SKM-1 (cell line): ENCODE measurements at regions not wholly inside any gene's neighbourhood (a gene's known extent, or its start where the extent isn't known, plus 50 kb on each side); places are given as distances from the start of the nearest gene placed in this dataset.

Experiments
- DNase-seq: peaks from one replicate; lab custom pipeline; 2025; ENCODE audit not compliant: unreplicated experiment; lab: John Stamatoyannopoulos, UW

GRCh38 chr1:208537198-208537597 lies 293.0 kb upstream of the PLXNA2 start:
- DNase-seq: no peak

GRCh38 chr1:208538078-208538477 lies 293.9 kb upstream of the PLXNA2 start:
- no peak for DNase-seq

GRCh38 chr1:208538587-208538986 lies 294.4 kb upstream of the PLXNA2 start:
- no peak for DNase-seq

- DNase-seq: no peak
These were observed 296.5 kb upstream of the PLXNA2 start for GRCh38 chr1:208540724-208541123.

GRCh38 chr1:208541225-208541855 lies 297.2 kb upstream of the PLXNA2 start:
- no peak for DNase-seq

GRCh38 chr1:208542309-208542708 lies 298.1 kb upstream of the PLXNA2 start:
- DNase-seq: no peak

- DNase-seq: no peak
These were observed 299.9 kb upstream of the PLXNA2 start for GRCh38 chr1:208544053-208544452.

- DNase-seq: no peak
These were observed 300.6 kb upstream of the PLXNA2 start for GRCh38 chr1:208544794-208545193.

GRCh38 chr1:208551024-208551423 lies 306.8 kb upstream of the PLXNA2 start:
- no peak for DNase-seq

- no peak for DNase-seq
These were observed 307.6 kb upstream of the PLXNA2 start for GRCh38 chr1:208551633-208552320.

- DNase-seq: no peak
These were observed 308.7 kb upstream of the PLXNA2 start for GRCh38 chr1:208552928-208553327.

- DNase-seq: no peak
These were observed 312.3 kb upstream of the PLXNA2 start for GRCh38 chr1:208556461-208556860.

- no peak for DNase-seq
These were observed 313.0 kb upstream of the PLXNA2 start for GRCh38 chr1:208557046-208557722.

GRCh38 chr1:208557723-208558094 lies 313.5 kb upstream of the PLXNA2 start:
- no peak for DNase-seq

GRCh38 chr1:208559597-208560329 lies 315.6 kb upstream of the PLXNA2 start:
- DNase-seq: no peak

GRCh38 chr1:208562151-208562960 lies 318.2 kb upstream of the PLXNA2 start:
- no peak for DNase-seq

- DNase-seq: no peak
These were observed 320.3 kb upstream of the PLXNA2 start for GRCh38 chr1:208564466-208564865.

GRCh38 chr1:208565756-208566440 lies 321.7 kb upstream of the PLXNA2 start:
- DNase-seq: no peak

GRCh38 chr1:208569181-208569580 lies 325.0 kb upstream of the PLXNA2 start:
- DNase-seq: no peak

- DNase-seq: no peak
These were observed 326.2 kb upstream of the PLXNA2 start for GRCh38 chr1:208570362-208570761.
